ENCODE measurements at regions not wholly inside any gene's neighbourhood (a gene's known extent, or its start where the extent isn't known, plus 50 kb on each side); places are given as distances from the start of the nearest gene placed in this dataset.
A peak's percentile ranks its signal among the peaks of the same experiment; 100 is the strongest.

GRCh38 chr18:45255197-45255890, 359.9 kb upstream of the SLC14A2 start:
- no peak for FAIRE-seq
- DNase-seq (ENCODE audit: insufficient read length, low spot score), result no peak

DNA sequence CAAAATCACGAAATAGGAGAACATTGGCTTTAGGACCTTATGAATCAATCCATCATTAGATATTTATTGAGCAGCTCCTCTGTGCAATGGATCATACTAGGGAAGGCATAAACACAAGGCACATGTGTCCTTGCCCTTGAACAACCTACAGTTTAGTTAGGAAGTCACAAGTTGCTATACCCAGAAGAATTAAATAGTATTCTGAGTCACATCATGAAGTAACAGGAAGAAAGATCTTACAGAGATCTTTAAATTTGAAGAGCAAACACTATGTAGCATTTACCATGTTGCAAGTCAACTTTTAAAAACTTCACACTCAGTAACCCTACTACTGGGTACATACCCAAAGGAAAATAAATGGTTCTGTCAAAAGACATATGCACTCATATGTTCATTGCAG, 355.2 kb upstream of the SLC14A2 start:
- DNase-seq (ENCODE audit: insufficient read length, low spot score) (no peak), FAIRE-seq (no peak)

GRCh38 chr18:45266023-45266422, 349.3 kb upstream of the SLC14A2 start:
- DNase-seq (ENCODE audit: insufficient read length, low spot score), result no peak
- no peak for FAIRE-seq

- DNase-seq (ENCODE audit: insufficient read length, low spot score), result no peak
- no peak for FAIRE-seq
Observed at GRCh38 chr18:45267622-45268021, 347.7 kb upstream of the SLC14A2 start.

DNA sequence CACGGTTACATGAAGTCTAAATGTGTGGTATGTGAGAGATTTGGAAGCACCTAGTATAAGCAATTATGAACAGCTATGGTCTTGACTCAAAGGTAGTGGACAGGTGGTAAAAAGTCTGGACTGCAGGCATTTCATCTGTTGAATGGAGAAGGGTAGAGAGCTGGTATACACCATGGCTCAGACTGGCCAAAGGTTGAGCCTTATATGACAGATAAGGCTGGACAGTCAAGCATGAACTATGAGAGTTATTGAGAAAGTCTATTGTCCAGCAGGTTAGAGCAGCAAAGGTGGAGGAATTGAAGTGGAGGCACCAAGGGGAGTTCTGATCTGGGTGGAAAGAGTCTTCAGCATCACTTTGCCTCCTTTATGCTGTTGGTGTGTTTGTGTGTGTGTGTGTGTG, 346.7 kb upstream of the SLC14A2 start:
- DNase-seq (ENCODE audit: insufficient read length, low spot score) (no peak), FAIRE-seq (no peak)

GRCh38 chr18:45270289-45270771, 344.9 kb upstream of the SLC14A2 start:
- FAIRE-seq (no peak), DNase-seq (ENCODE audit: insufficient read length, low spot score) (no peak)

DNA sequence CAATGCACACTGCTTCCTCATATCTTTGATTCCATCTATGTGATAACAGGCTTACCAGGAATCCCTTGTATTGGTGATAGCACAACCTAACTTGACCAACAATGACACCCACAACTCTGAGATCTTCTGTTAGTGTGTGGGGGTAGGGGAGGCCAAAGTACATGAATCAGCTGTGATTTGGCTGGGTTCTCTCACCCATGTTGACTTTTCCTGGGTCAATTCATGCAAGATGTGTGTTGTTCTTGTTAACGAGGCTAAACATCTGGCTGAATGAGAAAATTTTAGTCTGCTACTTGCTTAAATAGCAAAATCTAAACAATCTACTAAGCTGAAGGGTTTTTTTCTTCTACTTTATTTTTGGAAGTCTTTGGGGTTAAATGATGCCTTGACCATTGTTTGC, 341.2 kb upstream of the SLC14A2 start:
- FAIRE-seq, result no peak
- no peak for DNase-seq (ENCODE audit: insufficient read length, low spot score)

GRCh38 chr18:45275367-45276113, 339.7 kb upstream of the SLC14A2 start:
- DNase-seq (ENCODE audit: insufficient read length, low spot score) (no peak), FAIRE-seq (peak; percentile 23)

DNA sequence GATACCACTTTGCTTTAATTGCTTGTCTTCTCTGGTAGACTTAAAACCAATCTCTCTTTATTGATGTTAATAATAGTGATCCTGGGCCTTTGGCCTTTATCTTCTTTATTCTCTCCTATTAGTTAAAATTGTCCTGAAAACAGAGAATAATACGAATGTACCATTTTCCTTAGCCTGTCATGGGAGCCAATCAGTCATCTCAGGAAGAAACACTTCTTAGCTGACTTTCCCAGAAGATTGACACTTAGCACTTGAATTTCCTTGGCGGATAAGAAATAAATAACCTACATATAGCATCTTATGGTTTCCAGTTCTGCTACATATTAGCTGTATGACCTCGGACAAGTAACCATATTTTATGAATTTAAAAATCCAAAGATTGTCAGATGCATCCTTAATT, 338.4 kb upstream of the SLC14A2 start:
- FAIRE-seq (no peak), DNase-seq (ENCODE audit: insufficient read length, low spot score) (no peak)

GRCh38 chr18:45277908-45278307, 337.4 kb upstream of the SLC14A2 start:
- FAIRE-seq, result no peak
- no peak for DNase-seq (ENCODE audit: insufficient read length, low spot score)

DNA sequence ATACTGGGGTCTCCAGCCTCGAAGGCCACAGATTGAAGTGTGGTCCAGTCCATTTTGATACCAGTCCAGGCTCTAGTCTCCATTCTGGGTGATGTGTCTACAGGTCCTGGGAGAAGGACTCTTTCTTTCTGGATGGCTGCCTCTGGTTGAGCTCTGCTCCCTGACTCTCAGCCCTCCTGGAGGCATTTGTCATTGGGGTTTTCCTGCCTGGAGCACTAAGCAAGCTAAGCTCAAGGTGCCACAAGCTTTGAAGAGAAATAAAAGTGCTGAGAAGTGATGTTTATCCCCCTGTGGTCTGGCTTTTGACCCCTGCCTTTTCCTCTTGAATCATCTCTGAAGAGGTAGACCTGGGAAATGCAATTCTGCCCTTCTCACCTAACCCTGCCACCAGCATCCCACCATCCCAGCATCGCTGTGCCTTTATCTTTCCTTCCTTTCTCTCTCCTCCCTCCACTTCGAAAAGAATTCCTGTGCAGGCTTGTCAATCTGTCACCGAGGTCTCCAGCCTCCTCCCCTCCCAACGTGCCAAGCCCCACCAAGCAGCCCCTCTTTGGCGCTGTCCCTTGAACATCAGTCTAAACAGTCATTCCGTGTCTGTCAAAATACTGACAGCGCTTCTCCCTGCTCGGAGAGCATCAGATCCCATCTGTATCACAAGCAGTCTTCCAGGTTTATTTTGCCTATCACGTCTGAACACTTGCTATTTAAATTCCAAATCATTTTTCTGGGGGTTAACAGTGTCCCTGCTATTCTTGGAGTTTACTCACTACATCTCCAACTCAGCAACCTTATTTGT, 334.6 kb upstream of the SLC14A2 start:
- DNase-seq (ENCODE audit: insufficient read length, low spot score) (no peak), FAIRE-seq (no peak)

- no peak for FAIRE-seq
- no peak for DNase-seq (ENCODE audit: insufficient read length, low spot score)
Observed at GRCh38 chr18:45282101-45282812, 333.0 kb upstream of the SLC14A2 start.

DNA sequence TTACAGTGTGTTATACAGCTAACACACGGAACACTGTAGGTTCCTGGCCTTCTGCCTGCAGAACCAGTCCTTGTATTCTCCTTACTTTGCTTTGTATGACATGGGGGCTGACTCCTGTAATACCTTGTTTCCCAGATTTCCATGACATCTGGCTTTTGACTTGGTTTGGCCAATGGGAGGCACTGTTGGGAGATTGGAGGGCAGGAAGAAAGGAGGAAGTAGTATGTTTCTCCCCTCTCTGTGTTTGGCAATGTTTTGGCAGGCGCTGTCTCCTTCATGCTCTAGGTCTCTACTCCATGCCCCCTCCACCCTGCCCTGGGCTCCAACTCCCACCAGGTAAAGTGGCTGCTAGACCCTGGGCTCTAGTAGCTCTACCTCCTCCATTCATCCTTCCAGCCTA, 331.1 kb upstream of the SLC14A2 start:
- FAIRE-seq, result no peak
- no peak for DNase-seq (ENCODE audit: insufficient read length, low spot score)

- FAIRE-seq (no peak), DNase-seq (ENCODE audit: insufficient read length, low spot score) (no peak)
Observed at GRCh38 chr18:45284851-45285250, 330.4 kb upstream of the SLC14A2 start.

DNA sequence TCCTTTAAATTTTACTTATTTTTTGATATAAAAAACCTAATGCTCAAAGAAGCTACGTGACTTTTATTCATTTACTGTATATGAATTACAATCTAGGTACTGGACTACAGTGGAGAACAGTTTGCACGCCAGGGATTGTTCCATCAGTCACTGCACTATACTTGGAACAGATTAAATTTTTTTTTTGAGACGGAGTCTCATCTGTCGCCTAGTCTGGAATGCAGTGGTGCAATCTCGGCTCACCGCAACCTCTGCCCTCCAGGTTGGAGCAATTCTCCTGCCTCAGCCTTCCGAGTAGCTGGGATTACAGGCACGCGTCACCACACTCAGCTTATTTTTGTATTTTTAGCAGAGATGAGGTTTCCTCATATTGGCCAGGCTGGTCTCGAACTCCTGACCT, 330.0 kb upstream of the SLC14A2 start:
- no peak for FAIRE-seq
- DNase-seq (ENCODE audit: insufficient read length, low spot score), result no peak

GRCh38 chr18:45286431-45286830, 328.8 kb upstream of the SLC14A2 start:
- FAIRE-seq (no peak), DNase-seq (ENCODE audit: insufficient read length, low spot score) (no peak)

DNA sequence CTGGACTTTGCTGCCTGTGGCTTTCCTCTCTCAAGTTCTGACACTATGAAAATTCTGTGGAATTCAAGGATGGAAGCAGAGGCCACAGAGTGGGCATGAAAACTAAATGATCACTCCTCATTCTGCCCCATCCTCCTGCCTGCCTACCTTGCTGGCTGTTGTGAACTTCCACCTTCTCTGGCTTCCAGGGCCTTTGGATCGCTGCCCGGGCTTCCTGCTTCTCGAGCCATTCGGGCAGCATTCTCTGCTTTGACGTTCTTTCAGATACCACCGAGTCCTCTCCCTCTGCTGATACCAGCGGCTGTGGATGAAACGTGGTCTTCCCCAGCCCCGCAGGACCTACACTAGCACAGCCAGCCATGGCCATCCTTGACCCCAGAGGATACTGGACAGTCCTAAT, 327.7 kb upstream of the SLC14A2 start:
- no peak for FAIRE-seq
- DNase-seq (ENCODE audit: insufficient read length, low spot score), result no peak

GRCh38 chr18:45290364-45290763, 324.9 kb upstream of the SLC14A2 start:
- FAIRE-seq (no peak), DNase-seq (ENCODE audit: insufficient read length, low spot score) (no peak)

DNA sequence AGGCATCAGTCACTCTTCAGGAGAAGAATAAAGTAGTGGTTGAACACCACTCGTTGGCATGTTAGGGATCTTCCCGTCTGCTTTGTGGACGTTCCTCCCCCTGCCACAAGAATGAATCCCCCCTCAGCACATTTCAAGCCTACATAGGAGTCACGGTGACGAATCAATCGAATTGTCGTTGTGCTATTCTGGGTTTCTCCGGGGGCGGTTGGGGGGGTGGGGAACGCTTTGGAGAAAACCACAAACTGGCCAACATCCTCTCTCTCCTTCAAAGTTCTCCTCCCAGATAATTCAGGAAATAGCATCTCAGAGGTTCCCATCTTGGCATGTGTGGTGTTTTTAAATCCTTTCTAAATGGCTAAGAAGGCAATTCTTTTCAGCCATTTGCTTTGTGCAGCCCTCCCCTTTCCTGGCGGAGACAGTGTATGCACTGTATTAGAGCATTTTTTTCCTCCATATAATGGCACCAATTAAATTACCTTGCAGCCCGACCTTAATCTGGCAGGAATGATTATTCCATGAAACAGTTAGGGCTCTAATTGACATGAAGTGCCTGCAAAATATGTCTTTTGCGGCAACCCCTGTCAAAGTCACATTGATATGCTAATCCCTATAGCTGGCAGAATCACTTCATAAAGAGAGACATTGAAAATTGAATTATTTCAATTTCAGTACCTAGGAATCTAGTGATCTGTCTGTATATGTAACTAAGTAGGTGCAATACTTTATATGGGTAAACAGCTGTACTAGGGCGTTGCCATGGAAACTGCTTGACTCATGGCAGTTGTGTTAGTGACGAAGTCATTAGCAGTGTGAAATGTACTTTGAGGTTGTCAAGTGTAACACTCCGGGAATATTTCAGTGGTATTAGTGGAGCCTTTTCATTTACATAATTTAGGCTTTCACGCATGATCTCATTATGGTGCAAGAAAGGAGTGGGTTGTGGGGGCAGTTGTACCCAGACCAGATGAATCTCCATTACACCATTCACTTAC, 323.4 kb upstream of the SLC14A2 start:
- no peak for DNase-seq (ENCODE audit: insufficient read length, low spot score)
- FAIRE-seq, result no peak

GRCh38 chr18:45295388-45295787, 319.9 kb upstream of the SLC14A2 start:
- DNase-seq (ENCODE audit: insufficient read length, low spot score) (no peak), FAIRE-seq (no peak)

All from GM19239 (cell line).